ENCODE measurements at regions not wholly inside any gene's neighbourhood (a gene's known extent, or its start where the extent isn't known, plus 50 kb on each side); places are given as distances from the start of the nearest gene placed in this dataset.

GRCh38 chr1:208540724-208541123 lies 296.5 kb upstream of the PLXNA2 start:
- TF ChIP-seq SP1 (IDR thresholded peaks at IDR 0.05) (no peak), HDGF (IDR thresholded peaks at IDR 0.05; ENCODE audit: borderline replicate concordance) (no peak), ARNT (IDR thresholded peaks at IDR 0.05) (no peak), TARDBP (IDR thresholded peaks at IDR 0.05) (no peak), BHLHE40 (IDR thresholded peaks at IDR 0.05; ENCODE audit: borderline replicate concordance) (no peak), FOXA1 (IDR thresholded peaks at IDR 0.05) (no peak)
